H9 (cell line): ENCODE measurements at regions not wholly inside any gene's neighbourhood (a gene's known extent, or its start where the extent isn't known, plus 50 kb on each side); places are given as distances from the start of the nearest gene placed in this dataset.
A peak's percentile ranks its signal among the peaks of the same experiment; 100 is the strongest.
"Not testable (repeated sequence)": the region's sequence is repeated elsewhere in the genome, so short reads cannot be mapped to it uniquely, and the experiment has no call there.

Source experiments
- DNase-seq: peaks from one replicate; pipeline ENCODE4 v3.0.0-alpha.2; 2017
- H2AFZ ChIP-seq: one replicate; pipeline ENCODE4 v1.6.1; 2013; ENCODE audit warnings: mild to moderate bottlenecking, low read length, control low read depth, moderate library complexity
- H2AK5ac ChIP-seq: 2 replicates; pipeline ENCODE4 v1.6.1; 2013; ENCODE audit warnings: low read length, control low read depth, mixed read lengths; ENCODE audit not compliant: insufficient read length
- H2BK120ac ChIP-seq: one replicate; pipeline ENCODE4 v1.6.1; 2013; ENCODE audit warnings: low read depth, mild to moderate bottlenecking, low read length, control low read depth, inconsistent platforms; ENCODE audit not compliant: poor library complexity, severe bottlenecking
- H2BK12ac ChIP-seq: 2 replicates; pipeline ENCODE4 v1.6.1; 2013; ENCODE audit warnings: low read length, control low read depth, mixed read lengths, low read depth; ENCODE audit not compliant: insufficient read length
- H2BK15ac ChIP-seq: 2 replicates; pipeline ENCODE4 v1.6.1; 2013; ENCODE audit warnings: low read depth, low read length, control low read depth
- H2BK20ac ChIP-seq: one replicate; pipeline ENCODE4 v1.6.1; 2013; ENCODE audit warnings: low read depth, mild to moderate bottlenecking, low read length, control low read depth, inconsistent platforms; ENCODE audit not compliant: poor library complexity, severe bottlenecking
- H2BK5ac ChIP-seq: 2 replicates; pipeline ENCODE4 v1.6.1; 2013; ENCODE audit warnings: low read length, control low read depth, mixed read lengths; ENCODE audit not compliant: insufficient read length
- H3K14ac ChIP-seq: 2 replicates; pipeline ENCODE4 v1.6.1; 2013; ENCODE audit warnings: low read length, control low read depth; ENCODE audit not compliant: insufficient read depth
- H3K18ac ChIP-seq: 2 replicates; pipeline ENCODE4 v1.6.1; 2013; ENCODE audit warnings: low read depth, mild to moderate bottlenecking, mixed read lengths, low read length, control low read depth; ENCODE audit not compliant: insufficient read length
- H3K23ac ChIP-seq: 2 replicates; pipeline ENCODE4 v1.6.1; 2013; ENCODE audit warnings: low read length, control low read depth, mixed read lengths, low read depth; ENCODE audit not compliant: insufficient read length
- H3K23me2 ChIP-seq: 2 replicates; pipeline ENCODE4 v1.6.1; 2013; ENCODE audit warnings: low read depth, mild to moderate bottlenecking, mixed read lengths, low read length, control low read depth; ENCODE audit not compliant: insufficient read length, poor library complexity, severe bottlenecking
- H3K27ac ChIP-seq: 2 replicates; pipeline ENCODE4 v1.5.1; 2013; ENCODE audit warnings: low read length, control low read depth, mixed read lengths, low read depth; ENCODE audit not compliant: insufficient read length
- H3K27me3 ChIP-seq: 2 replicates; pipeline ENCODE4 v1.6.1; 2013; ENCODE audit warnings: low read length, control low read depth, inconsistent platforms; ENCODE audit not compliant: insufficient read depth
- H3K4ac ChIP-seq: 2 replicates; pipeline ENCODE4 v1.6.1; 2013; ENCODE audit warnings: low read depth, mild to moderate bottlenecking, control low read depth, inconsistent platforms, low read length, moderate library complexity
- H3K4me1 ChIP-seq: 2 replicates; pipeline ENCODE4 v1.6.1; 2013; ENCODE audit warnings: low read length, control low read depth, inconsistent platforms; ENCODE audit not compliant: insufficient read depth
- H3K4me2 ChIP-seq: 2 replicates; pipeline ENCODE4 v1.6.1; 2013; ENCODE audit warnings: low read length, control low read depth, mixed read lengths; ENCODE audit not compliant: insufficient read length, insufficient read depth
- H3K56ac ChIP-seq: 2 replicates; pipeline ENCODE4 v1.6.1; 2013; ENCODE audit warnings: low read depth, mild to moderate bottlenecking, mixed read lengths, low read length, control low read depth; ENCODE audit not compliant: insufficient read length
- H3K79me1 ChIP-seq: 2 replicates; pipeline ENCODE4 v1.6.1; 2013; ENCODE audit warnings: low read depth, mild to moderate bottlenecking, moderate library complexity, low read length, control low read depth, inconsistent platforms; ENCODE audit not compliant: insufficient read depth, poor library complexity, severe bottlenecking
- H3K79me2 ChIP-seq: 2 replicates; pipeline ENCODE4 v1.6.1; 2013; ENCODE audit warnings: low read length, control low read depth, inconsistent platforms; ENCODE audit not compliant: insufficient read depth
- H3K9ac ChIP-seq: 2 replicates; pipeline ENCODE4 v1.6.1; 2013; ENCODE audit warnings: low read length, control low read depth, mixed read lengths; ENCODE audit not compliant: insufficient read length; ENCODE audit errors: extremely low read depth
- H3K9me3 ChIP-seq: one replicate; pipeline ENCODE4 v1.6.1; 2013; ENCODE audit warnings: low read depth, low read length, inconsistent platforms; ENCODE audit not compliant: control insufficient read depth
- H3T11ph ChIP-seq: one replicate; pipeline ENCODE4 v1.6.1; 2013; ENCODE audit warnings: mild to moderate bottlenecking, low read length, control low read depth, inconsistent platforms
- H4K20me1 ChIP-seq: one replicate; pipeline ENCODE4 v1.6.1; 2013; ENCODE audit not compliant: control insufficient read depth, insufficient read length, insufficient read depth
- H4K5ac ChIP-seq: 2 replicates; pipeline ENCODE4 v1.6.1; 2013; ENCODE audit warnings: low read depth, mild to moderate bottlenecking, mixed read lengths, low read length, control low read depth; ENCODE audit not compliant: insufficient read length
- H4K8ac ChIP-seq: replicated peaks from 2 replicates; pipeline ENCODE4 v1.6.1; 2013; ENCODE audit warnings: low read length, control low read depth, mixed read lengths, low read depth; ENCODE audit not compliant: insufficient read length
- H4K91ac ChIP-seq: 2 replicates; pipeline ENCODE4 v1.6.1; 2013; ENCODE audit warnings: low read depth, mild to moderate bottlenecking, moderate library complexity, mixed read lengths, low read length, control low read depth; ENCODE audit not compliant: insufficient read length
- H3K27ac Mint-ChIP-seq, 3 experiments: 2 replicates in 2 of 3; 3 replicates in 1 of 3; pipeline ENCODE4 v1.8.0; 2020 to 2021; ENCODE audit warnings: mixed read lengths in 3 of 3, mild to moderate bottlenecking in 1 of 3, moderate library complexity in 1 of 3
- H3K27me3 Mint-ChIP-seq: 2 replicates; pipeline ENCODE4 v1.8.0; 2021; ENCODE audit warnings: low read depth, mild to moderate bottlenecking, moderate library complexity, mixed read lengths
- H3K36me3 Mint-ChIP-seq, 3 experiments: 2 replicates in 2 of 3; 3 replicates in 1 of 3; pipeline ENCODE4 v1.8.0; 2020 to 2021; ENCODE audit warnings: low read depth in 3 of 3, mixed read lengths in 3 of 3; ENCODE audit not compliant: insufficient read depth in 1 of 3
- H3K4me1 Mint-ChIP-seq, 2 experiments: 2 replicates each; pipeline ENCODE4 v1.8.0; 2020; ENCODE audit warnings: mixed read lengths in 2 of 2
- H3K4me3 Mint-ChIP-seq, 2 experiments: 2 replicates in 1 of 2; 3 replicates in 1 of 2; pipeline ENCODE4 v1.8.0; 2020 to 2021; ENCODE audit warnings: mild to moderate bottlenecking in 2 of 2, mixed read lengths in 2 of 2, moderate library complexity in 1 of 2
- H3K9me3 Mint-ChIP-seq, 2 experiments: 2 replicates in 1 of 2; 3 replicates in 1 of 2; pipeline ENCODE4 v1.8.0; 2020; ENCODE audit warnings: mild to moderate bottlenecking in 2 of 2, mixed read lengths in 2 of 2, moderate library complexity in 1 of 2
- WGBS: extraction: QIAGEN DNeasy Blood & Tissue Kit; methylation state at CpG from one replicate; pipeline ENCODE4 v1.1.7; 2013; ENCODE audit warnings: missing lambda C conversion rate, low lambda C conversion rate, mixed read lengths; ENCODE audit not compliant: insufficient read length; ENCODE audit errors: extremely low coverage; 5-methylcytosine and 5-hydroxymethylcytosine counted together

- not testable (repeated sequence) for H3K27ac ChIP-seq, H4K8ac ChIP-seq, H3K9ac ChIP-seq, H3K79me2 ChIP-seq, H3K27me3 ChIP-seq, H3K4me2 ChIP-seq, H3K14ac ChIP-seq, H4K91ac ChIP-seq, H4K5ac ChIP-seq, H3K4me1 ChIP-seq, H3K23me2 ChIP-seq, H3K9me3 Mint-ChIP-seq, H3K9me3 ChIP-seq, H2BK120ac ChIP-seq, H3K79me1 ChIP-seq, H3K36me3 Mint-ChIP-seq, H3K4ac ChIP-seq, H3K23ac ChIP-seq, H2BK5ac ChIP-seq, H3K4me1 Mint-ChIP-seq, H2BK12ac ChIP-seq, H2AFZ ChIP-seq, H3K56ac ChIP-seq, H2BK15ac ChIP-seq, H3T11ph ChIP-seq, H3K18ac ChIP-seq, H4K20me1 ChIP-seq, H3K27me3 Mint-ChIP-seq, H2AK5ac ChIP-seq, H2BK20ac ChIP-seq
- H3K27ac Mint-ChIP-seq: peak overlapping the region; percentile 76 to 99 (median 97)
- peak; percentile 80 for DNase-seq
- no CpG with 5 or more reads among the region's 9 CpGs for WGBS
- H3K4me3 Mint-ChIP-seq: peak overlapping the region; percentile 63 to 82
Observed at GRCh38 chr17:30669217-30669649, 155.3 kb downstream of the CRLF3 start.

GRCh38 chr17:30668360-30669181, 155.9 kb downstream of the CRLF3 start:
- H3K14ac ChIP-seq, H4K20me1 ChIP-seq, H4K91ac ChIP-seq, H4K8ac ChIP-seq, H3K79me2 ChIP-seq, H3K9me3 ChIP-seq, H3K9ac ChIP-seq, H3K4me1 ChIP-seq, H3K23me2 ChIP-seq, H3K27me3 Mint-ChIP-seq, H3K4me2 ChIP-seq, H3K23ac ChIP-seq, H3K9me3 Mint-ChIP-seq, H2AK5ac ChIP-seq, H2BK5ac ChIP-seq, H2BK120ac ChIP-seq, H3K79me1 ChIP-seq, H2BK15ac ChIP-seq, H3K36me3 Mint-ChIP-seq, H2BK12ac ChIP-seq, H4K5ac ChIP-seq, H3K27me3 ChIP-seq, H3T11ph ChIP-seq, H2AFZ ChIP-seq, H3K56ac ChIP-seq, H2BK20ac ChIP-seq, H3K27ac ChIP-seq, H3K4ac ChIP-seq: not testable (repeated sequence)
- no CpG with 5 or more reads among the region's 31 CpGs for WGBS
- H3K18ac ChIP-seq: peak overlapping the region; percentile 38
- peak overlapping the region; percentile 96 to 99 (median 98) for H3K27ac Mint-ChIP-seq
- peaks cover 10 to 12% of the 10 kb centered on the region in 2 experiments for H3K4me1 Mint-ChIP-seq
- H3K4me3 Mint-ChIP-seq: peak overlapping the region; percentile 63 to 82
- DNase-seq: peak; percentile 54
